Keratinocyte (primary cell): ENCODE measurements at regions not wholly inside any gene's neighbourhood (a gene's known extent, or its start where the extent isn't known, plus 50 kb on each side); places are given as distances from the start of the nearest gene placed in this dataset.

Experiments
- EZH2 ChIP-seq: IDR thresholded peaks from one replicate; pipeline ENCODE4 v1.6.1; 2012; ENCODE audit warnings: inconsistent platforms, mild to moderate bottlenecking, low read length, moderate library complexity
- TF ChIP-seq, protein P1 (sequence below), 3 experiments: IDR thresholded peaks in 1 of 3; conservative IDR thresholded peaks in 1 of 3; optimal IDR thresholded peaks in 1 of 3; 2 replicates in 2 of 3; 3 replicates in 1 of 3; pipeline versions ENCODE3 to v1.5.1; 2011; ENCODE audit warnings: low read length in 3 of 3, mild to moderate bottlenecking in 3 of 3, moderate library complexity in 2 of 3, control low read depth in 1 of 3, inconsistent platforms in 1 of 3; ENCODE audit not compliant: insufficient read depth in 2 of 3; ENCODE audit errors: extremely low read depth in 1 of 3

DNA sequence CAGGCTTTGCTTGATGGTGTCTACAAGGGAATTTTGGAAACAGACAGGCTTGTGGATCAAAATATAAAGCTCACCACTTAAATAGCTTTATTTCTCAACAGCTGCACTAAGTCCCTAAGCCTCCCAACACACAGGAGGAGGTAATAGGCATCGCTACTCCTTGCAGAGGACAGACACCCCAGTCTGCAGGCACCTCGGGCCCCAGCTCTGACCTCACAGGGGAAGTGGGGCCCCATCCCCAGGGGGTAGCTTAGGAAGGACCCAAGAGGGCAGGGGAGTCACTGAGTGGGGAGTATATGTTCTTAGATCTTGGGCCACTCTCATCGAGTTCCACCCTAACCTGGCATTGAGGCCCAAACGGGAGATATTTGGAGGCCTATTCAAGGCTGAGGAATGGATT lies 66.7 kb upstream of the XPA start:
- TF ChIP-seq, protein P1, sequence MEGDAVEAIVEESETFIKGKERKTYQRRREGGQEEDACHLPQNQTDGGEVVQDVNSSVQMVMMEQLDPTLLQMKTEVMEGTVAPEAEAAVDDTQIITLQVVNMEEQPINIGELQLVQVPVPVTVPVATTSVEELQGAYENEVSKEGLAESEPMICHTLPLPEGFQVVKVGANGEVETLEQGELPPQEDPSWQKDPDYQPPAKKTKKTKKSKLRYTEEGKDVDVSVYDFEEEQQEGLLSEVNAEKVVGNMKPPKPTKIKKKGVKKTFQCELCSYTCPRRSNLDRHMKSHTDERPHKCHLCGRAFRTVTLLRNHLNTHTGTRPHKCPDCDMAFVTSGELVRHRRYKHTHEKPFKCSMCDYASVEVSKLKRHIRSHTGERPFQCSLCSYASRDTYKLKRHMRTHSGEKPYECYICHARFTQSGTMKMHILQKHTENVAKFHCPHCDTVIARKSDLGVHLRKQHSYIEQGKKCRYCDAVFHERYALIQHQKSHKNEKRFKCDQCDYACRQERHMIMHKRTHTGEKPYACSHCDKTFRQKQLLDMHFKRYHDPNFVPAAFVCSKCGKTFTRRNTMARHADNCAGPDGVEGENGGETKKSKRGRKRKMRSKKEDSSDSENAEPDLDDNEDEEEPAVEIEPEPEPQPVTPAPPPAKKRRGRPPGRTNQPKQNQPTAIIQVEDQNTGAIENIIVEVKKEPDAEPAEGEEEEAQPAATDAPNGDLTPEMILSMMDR (optimal IDR thresholded peaks at IDR 0.05 in 1 of 3, IDR thresholded peaks at IDR 0.05 in 1 of 3, conservative IDR thresholded peaks at IDR 0.05 in 1 of 3; ENCODE audit: extremely low read depth in 1 of 3, insufficient read depth in 2 of 3, low read length in 3 of 3): no peak
- no peak for TF ChIP-seq EZH2
